ENCODE measurements at regions not wholly inside any gene's neighbourhood (a gene's known extent, or its start where the extent isn't known, plus 50 kb on each side); places are given as distances from the start of the nearest gene placed in this dataset.

- no peak for TF ChIP-seq CTCF (IDR thresholded peaks at IDR 0.05 in 4 of 5, conservative IDR thresholded peaks at IDR 0.05 in 1 of 5)
- TF ChIP-seq POLR2A (IDR thresholded peaks at IDR 0.05), result no peak
Measured at GRCh38 chr7:152511736-152512135, 75.9 kb upstream of the KMT2C start.
